ENCODE measurements at regions not wholly inside any gene's neighbourhood (a gene's known extent, or its start where the extent isn't known, plus 50 kb on each side); places are given as distances from the start of the nearest gene placed in this dataset.
"Not testable (repeated sequence)": the region's sequence is repeated elsewhere in the genome, so short reads cannot be mapped to it uniquely, and the experiment has no call there.

DNA sequence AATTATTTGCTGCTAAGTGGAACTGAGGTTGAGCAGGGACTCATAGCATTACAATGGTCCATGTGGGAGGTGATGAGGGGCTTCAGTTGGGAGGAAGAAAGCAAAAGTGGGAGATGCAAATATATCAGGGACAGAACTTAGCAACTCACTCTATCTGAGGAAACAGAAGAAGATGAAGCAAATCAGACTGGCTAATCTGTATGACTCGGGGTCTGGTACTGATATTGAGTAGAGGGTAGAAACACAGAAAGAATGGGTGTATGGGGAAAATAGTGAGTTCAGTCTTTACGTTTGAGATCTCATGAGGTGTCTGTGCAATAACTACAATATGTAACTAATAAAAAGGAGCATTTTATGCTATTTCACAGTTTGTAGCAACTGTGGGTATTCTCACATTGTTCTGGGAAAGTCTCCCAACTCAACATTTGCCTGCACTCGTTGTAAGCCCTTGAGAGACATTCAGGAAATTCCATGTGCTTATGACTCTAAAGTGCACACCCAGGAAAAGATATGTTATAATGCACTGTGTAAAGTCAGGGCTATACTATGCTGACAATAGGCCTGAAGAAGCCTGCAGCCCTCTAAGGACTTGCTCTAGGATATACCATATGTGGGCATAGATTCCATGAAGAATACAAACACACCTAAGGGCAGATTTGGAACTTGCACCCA lies 183.5 kb downstream of the SPRY2 start:
- no peak overlapping the region for H3K27ac ChIP-seq
- TF ChIP-seq, protein P1, sequence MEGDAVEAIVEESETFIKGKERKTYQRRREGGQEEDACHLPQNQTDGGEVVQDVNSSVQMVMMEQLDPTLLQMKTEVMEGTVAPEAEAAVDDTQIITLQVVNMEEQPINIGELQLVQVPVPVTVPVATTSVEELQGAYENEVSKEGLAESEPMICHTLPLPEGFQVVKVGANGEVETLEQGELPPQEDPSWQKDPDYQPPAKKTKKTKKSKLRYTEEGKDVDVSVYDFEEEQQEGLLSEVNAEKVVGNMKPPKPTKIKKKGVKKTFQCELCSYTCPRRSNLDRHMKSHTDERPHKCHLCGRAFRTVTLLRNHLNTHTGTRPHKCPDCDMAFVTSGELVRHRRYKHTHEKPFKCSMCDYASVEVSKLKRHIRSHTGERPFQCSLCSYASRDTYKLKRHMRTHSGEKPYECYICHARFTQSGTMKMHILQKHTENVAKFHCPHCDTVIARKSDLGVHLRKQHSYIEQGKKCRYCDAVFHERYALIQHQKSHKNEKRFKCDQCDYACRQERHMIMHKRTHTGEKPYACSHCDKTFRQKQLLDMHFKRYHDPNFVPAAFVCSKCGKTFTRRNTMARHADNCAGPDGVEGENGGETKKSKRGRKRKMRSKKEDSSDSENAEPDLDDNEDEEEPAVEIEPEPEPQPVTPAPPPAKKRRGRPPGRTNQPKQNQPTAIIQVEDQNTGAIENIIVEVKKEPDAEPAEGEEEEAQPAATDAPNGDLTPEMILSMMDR (conservative IDR thresholded peaks at IDR 0.05): no peak

DNA sequence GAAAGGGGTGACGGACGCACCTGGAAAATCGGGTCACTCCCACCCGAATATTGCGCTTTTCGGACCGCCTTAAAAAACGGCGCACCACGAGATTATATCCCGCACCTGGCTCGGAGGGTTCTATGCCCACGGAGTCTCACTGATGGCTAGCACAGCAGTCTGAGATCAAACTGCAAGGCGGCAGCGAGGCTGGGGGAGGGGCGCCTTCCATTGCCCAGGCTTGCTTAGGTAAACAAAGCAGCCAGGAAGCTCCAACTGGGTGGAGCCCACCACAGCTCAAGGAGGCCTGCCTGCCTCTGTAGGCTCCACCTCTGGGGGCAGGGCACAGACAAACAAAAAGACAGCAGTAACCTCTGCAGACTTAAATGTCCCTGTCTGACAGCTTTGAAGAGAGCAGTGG lies 188.8 kb downstream of the SPRY2 start:
- not testable (repeated sequence) for H3K27ac ChIP-seq

DNA sequence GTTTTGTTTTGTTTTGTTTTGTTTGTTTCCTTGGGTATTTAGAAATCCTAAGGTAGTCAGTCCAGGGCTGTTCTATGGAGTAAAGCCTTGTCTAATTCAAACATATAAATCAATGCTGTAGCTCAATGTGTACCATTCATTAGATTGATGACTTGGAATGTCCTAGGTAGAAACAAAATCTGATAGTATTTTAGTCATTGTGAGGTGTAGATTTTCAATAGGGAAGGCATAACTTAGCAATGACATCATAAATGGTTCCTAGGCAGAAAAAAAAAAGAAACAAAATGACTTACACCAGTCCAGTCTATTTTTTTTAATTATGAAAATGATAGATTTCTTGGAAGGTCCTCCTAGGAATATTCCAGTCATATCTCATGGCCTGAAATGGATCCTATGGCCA lies 189.9 kb downstream of the SPRY2 start:
- TF ChIP-seq, protein P1 (conservative IDR thresholded peaks at IDR 0.05): no peak
- no peak overlapping the region for H3K27ac ChIP-seq

DNA sequence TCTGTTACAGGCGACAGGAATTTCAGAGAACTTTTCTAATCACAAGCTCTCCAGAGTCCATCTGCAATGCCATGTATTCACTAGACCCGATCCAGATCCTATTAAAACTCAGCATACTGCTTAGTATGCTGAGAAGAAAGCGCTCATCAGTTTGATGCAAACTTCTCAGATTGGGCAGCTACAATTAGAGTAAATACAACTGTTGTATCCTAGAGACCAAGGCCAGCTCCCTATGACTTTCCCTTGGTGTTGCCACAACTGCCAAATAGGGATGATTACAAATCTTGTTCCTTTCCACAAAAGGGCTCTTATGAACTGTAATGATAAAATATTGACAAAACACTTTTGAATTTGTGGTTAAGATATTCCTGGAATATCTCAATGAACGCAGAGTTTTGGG lies 191.2 kb downstream of the SPRY2 start:
- TF ChIP-seq, protein P1 (conservative IDR thresholded peaks at IDR 0.05): no peak
- no peak overlapping the region for H3K27ac ChIP-seq

DNA sequence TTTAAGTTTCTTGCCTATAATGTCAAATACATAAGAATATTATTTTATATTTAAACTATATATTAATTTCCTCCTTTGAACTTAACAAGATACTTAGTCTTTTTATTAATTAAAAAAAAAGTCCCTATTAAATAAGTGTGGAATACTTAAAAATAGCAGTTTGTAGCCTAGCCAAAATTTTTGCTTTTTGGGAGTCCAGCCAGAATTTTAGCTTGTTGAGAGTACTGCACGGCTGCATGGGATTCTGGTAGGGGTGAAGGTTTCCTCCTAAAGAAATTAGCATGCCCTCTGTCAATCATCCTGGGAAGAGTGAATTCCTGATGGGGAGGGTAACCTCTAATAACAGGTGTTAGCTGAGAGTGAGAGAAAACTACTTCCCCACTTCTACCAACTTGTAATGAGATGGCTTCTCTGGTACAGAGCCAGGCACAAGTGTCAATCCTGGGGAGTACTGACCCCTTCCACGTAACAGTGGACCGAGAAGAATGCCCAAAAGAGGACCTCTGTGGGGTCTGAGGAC lies 195.7 kb downstream of the SPRY2 start:
- H3K27ac ChIP-seq: no peak overlapping the region
- TF ChIP-seq, protein P1 (conservative IDR thresholded peaks at IDR 0.05): no peak

DNA sequence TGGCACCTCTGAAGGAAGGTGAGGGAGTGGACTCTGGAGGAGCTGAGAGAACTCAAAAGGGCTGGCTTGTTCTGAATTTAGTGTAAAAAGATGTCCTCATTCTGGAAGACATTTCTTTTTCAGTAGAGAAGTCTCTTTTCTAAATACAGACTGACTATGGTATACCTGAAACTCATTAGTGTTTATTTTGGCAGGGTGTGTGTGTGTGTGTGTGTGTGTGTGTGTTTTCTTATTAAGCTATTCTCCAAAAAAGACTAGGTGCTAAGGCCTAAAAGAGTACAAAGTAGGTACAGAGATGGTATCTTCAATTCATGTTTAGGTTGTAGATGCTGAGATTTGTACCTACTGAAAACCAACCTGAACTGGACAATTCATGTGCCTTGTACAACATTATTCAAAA lies 196.4 kb downstream of the SPRY2 start:
- TF ChIP-seq, protein P1 (conservative IDR thresholded peaks at IDR 0.05): no peak
- H3K27ac ChIP-seq: no peak overlapping the region

DNA sequence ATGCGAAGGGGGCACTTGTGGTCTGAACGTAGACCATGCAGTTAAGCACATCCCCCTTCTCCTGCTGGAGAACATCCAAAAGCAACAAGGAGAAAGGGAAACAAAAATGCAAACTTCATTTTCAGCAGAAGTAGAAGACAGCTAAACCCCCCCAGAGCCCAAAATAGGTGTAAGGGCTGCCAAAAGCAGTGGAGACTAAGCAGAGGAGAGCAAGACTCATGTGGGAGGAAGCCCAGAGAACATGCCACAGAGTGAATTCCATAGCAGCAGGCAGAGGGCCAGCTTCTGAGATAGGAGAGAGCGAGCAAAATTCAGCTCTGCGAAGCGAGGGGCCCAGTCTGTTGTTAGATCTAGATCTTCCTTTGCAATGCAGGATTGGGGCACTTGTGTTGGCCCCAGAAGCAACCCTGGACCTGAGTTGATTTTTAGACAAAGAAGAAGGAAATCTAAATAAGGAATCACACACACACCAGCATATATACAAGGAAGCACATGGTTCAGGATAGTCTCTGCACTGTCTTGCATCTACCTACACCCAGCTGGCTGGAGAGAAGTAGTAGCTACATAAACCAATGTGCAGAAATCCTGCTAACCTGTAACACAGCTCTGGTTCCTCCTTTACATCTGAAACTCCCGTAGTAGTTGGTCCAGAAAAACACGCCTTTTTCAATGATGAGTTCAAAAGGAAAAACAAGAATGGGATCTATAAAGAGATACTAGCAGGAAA lies 199.6 kb downstream of the SPRY2 start:
- TF ChIP-seq, protein P1 (conservative IDR thresholded peaks at IDR 0.05): no peak
- H3K27ac ChIP-seq: no peak overlapping the region

DNA sequence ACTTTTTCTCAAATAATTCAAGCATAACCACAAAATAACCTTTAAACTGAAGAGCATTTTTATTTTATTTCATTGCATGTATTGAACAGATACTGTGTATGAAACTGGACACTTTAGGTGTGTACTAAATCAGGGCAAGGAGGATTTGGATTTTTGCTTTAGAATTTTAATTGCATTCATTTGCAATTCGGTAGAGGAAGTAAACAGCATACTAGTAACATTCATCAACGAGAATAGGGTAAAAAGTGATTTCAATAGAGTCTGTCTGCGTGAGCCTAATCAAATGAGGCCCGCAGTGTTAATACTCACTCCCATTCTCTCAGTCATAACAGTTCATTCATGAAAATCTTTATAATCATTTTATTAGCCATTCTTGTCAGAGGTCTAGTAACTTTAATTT lies 200.2 kb downstream of the SPRY2 start:
- TF ChIP-seq, protein P1 (conservative IDR thresholded peaks at IDR 0.05): no peak
- no peak overlapping the region for H3K27ac ChIP-seq
